Spinal cord (tissue), 9 donors: ENCODE measurements at regions not wholly inside any gene's neighbourhood (a gene's known extent, or its start where the extent isn't known, plus 50 kb on each side); places are given as distances from the start of the nearest gene placed in this dataset.

Source experiments
- DNase-seq, 6 donors: peaks; one replicate each; pipeline versions ENCODE4 v3.0.0 to v3.0.0-alpha.2; 2013 to 2015; ENCODE audit warnings: low spot score in 6 of 6, low read depth in 4 of 6
- H3K27ac ChIP-seq: one replicate; pipeline ENCODE4 v1.5.1; 2013; ENCODE audit warnings: low read depth, low read length, control low read depth
- H3K27me3 ChIP-seq: one replicate; pipeline ENCODE4 v1.6.1; 2013; ENCODE audit warnings: low read length; ENCODE audit not compliant: control insufficient read depth, insufficient read depth
- H3K36me3 ChIP-seq: one replicate; pipeline ENCODE4 v1.6.1; 2013; ENCODE audit warnings: low read length; ENCODE audit not compliant: control insufficient read depth, insufficient read depth
- H3K4me1 ChIP-seq: one replicate; pipeline ENCODE4 v1.6.1; 2013; ENCODE audit warnings: low read length; ENCODE audit not compliant: control insufficient read depth, insufficient read depth
- H3K4me3 ChIP-seq: one replicate; pipeline ENCODE4 v1.5.1; 2013; ENCODE audit warnings: low read depth, low read length, control low read depth
- H3K9me3 ChIP-seq: one replicate; pipeline ENCODE4 v1.6.1; 2013; ENCODE audit warnings: low read length; ENCODE audit not compliant: control insufficient read depth, insufficient read depth
- WGBS: methylation state at CpG from one replicate; pipeline ENCODE4 v1.1.5; 2013; ENCODE audit warnings: missing lambda C conversion rate; ENCODE audit not compliant: insufficient coverage; 5-methylcytosine and 5-hydroxymethylcytosine counted together
- donor health status: healthy.

GRCh38 chr4:126262665-126263064 lies 947.9 kb downstream of the FAT4 start:
- Histone ChIP-seq H3K4me1 (no peaks in the 10 kb centered on the region), H3K36me3 (no peaks in the 10 kb centered on the region), H3K9me3 (no peaks in the 10 kb centered on the region), H3K27me3 (no peaks in the 10 kb centered on the region), H3K4me3 (no peak overlapping the region), H3K27ac (no peak overlapping the region)
- 83% methylated on average over 1 of the region's 2 CpGs for WGBS
- no peak for DNase-seq

DNA sequence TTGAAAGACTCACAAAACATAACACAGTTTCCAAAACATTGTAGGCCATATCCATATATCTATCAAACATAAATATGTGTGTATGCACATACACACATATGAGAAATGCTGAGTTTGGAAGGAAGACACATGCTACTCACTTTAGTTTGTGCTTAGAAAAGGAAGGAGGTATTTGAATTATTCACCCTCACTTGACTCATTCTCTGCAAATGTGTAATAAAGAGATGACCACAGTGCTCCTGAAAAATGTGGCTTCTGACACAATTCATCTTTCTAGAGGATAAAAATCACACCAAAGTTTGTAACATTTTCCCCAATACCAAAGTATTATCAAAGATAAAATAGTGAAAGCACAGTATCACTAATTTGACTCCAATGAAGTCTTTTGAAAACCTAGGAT lies 950.1 kb downstream of the FAT4 start:
- Histone ChIP-seq H3K27me3 (no peaks in the 10 kb centered on the region), H3K4me3 (no peak overlapping the region), H3K27ac (no peak overlapping the region), H3K36me3 (no peaks in the 10 kb centered on the region), H3K4me1 (no peaks in the 10 kb centered on the region), H3K9me3 (no peaks in the 10 kb centered on the region)
- no peak for DNase-seq

GRCh38 chr4:126265888-126266287 lies 951.1 kb downstream of the FAT4 start:
- Histone ChIP-seq H3K4me3 (no peak overlapping the region), H3K4me1 (no peaks in the 10 kb centered on the region), H3K27ac (no peak overlapping the region), H3K9me3 (no peaks in the 10 kb centered on the region), H3K27me3 (no peaks in the 10 kb centered on the region), H3K36me3 (no peaks in the 10 kb centered on the region)
- DNase-seq, result no peak

GRCh38 chr4:126267689-126268088 lies 952.9 kb downstream of the FAT4 start:
- Histone ChIP-seq H3K27ac (no peak overlapping the region), H3K4me3 (no peak overlapping the region), H3K9me3 (no peaks in the 10 kb centered on the region), H3K36me3 (no peaks in the 10 kb centered on the region), H3K4me1 (no peaks in the 10 kb centered on the region), H3K27me3 (no peaks in the 10 kb centered on the region)
- WGBS, result 63% methylated on average over 1 of the region's 1 CpG
- no peak for DNase-seq

DNA sequence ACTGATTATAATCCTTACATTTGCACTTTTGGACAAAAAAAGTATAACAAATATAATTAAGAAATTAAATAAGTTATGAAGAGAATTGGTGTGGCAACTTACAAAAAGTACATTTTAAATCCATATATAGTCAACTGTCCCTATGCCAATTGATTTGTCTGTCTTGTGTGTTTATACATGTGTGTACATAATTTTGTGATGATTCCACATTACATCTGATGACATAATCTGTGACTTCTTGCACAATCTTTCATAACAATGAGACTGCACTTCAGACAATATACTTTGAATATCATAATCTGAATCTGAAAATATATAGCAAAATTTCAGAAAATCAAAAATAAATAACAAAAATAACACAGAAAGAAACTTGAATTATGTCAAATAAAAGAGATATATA lies 953.4 kb downstream of the FAT4 start:
- no peak overlapping the region for H3K27ac ChIP-seq
- H3K9me3 ChIP-seq, result no peaks in the 10 kb centered on the region
- no peak for DNase-seq
- H3K27me3 ChIP-seq, result no peaks in the 10 kb centered on the region
- H3K4me3 ChIP-seq, result no peak overlapping the region
- no peaks in the 10 kb centered on the region for H3K4me1 ChIP-seq
- H3K36me3 ChIP-seq, result no peaks in the 10 kb centered on the region

- no peaks in the 10 kb centered on the region for H3K4me1 ChIP-seq
- 43% methylated on average over 3 of the region's 6 CpGs for WGBS
- no peaks in the 10 kb centered on the region for H3K27me3 ChIP-seq
- no peaks in the 10 kb centered on the region for H3K9me3 ChIP-seq
- no peaks in the 10 kb centered on the region for H3K36me3 ChIP-seq
- DNase-seq, result peak in 1 of 6 donors; percentile 35
- H3K4me3 ChIP-seq, result no peak overlapping the region
- H3K27ac ChIP-seq, result no peak overlapping the region
These were observed 954.4 kb downstream of the FAT4 start for GRCh38 chr4:126269106-126269505.

GRCh38 chr4:126271292-126271691 lies 956.5 kb downstream of the FAT4 start:
- WGBS, result 100% methylated on average over 1 of the region's 1 CpG
- no peaks in the 10 kb centered on the region for H3K36me3 ChIP-seq
- no peaks in the 10 kb centered on the region for H3K4me1 ChIP-seq
- DNase-seq, result peak in 1 of 6 donors; percentile 49
- H3K27me3 ChIP-seq, result no peaks in the 10 kb centered on the region
- no peak overlapping the region for H3K27ac ChIP-seq
- H3K4me3 ChIP-seq, result no peak overlapping the region
- H3K9me3 ChIP-seq, result no peaks in the 10 kb centered on the region

DNA sequence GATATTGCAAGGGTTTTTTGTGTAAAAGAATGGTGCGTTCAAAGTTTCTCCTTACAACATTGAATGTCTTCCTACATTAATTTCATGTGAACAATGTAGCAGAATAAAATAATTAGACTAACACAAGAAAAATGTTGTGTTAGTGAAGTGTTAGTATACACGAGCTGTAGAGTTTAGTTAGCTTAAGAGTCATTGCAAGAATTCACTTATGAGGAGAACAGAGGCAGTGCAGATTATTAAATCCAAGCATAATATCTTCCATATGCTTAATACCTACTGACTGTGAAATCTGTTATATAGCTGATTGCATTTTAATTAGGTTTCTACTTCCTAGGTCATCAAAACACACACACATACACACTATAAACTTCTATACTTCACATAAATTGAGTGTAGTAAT lies 959.0 kb downstream of the FAT4 start:
- no peaks in the 10 kb centered on the region for H3K9me3 ChIP-seq
- H3K27ac ChIP-seq, result no peak overlapping the region
- no peaks in the 10 kb centered on the region for H3K4me1 ChIP-seq
- no peaks in the 10 kb centered on the region for H3K36me3 ChIP-seq
- WGBS, result no CpG with 5 or more reads among the region's 2 CpGs
- DNase-seq, result no peak
- no peaks in the 10 kb centered on the region for H3K27me3 ChIP-seq
- no peak overlapping the region for H3K4me3 ChIP-seq

DNA sequence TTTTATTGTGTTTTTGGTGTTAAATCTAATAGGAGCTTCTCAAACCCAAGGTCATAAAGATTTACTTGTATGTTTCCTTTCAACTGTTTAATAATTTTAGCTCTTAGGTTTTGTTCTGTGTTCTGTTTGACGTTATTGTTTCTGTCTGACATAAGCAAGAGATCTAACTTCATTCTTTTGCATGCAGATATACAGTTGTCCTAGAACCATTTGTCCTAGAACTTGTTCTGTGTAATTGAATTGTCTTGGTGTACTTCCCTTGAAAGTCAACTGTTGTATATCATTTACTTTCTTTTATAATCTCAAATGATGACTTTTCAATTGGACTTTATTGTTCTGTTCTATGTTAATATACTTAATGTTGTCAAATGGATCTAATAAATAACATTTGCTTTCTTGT lies 977.1 kb downstream of the FAT4 start:
- H3K4me1 ChIP-seq, result no peaks in the 10 kb centered on the region
- H3K36me3 ChIP-seq, result no peaks in the 10 kb centered on the region
- H3K9me3 ChIP-seq, result no peaks in the 10 kb centered on the region
- no peak overlapping the region for H3K4me3 ChIP-seq
- H3K27ac ChIP-seq, result no peak overlapping the region
- H3K27me3 ChIP-seq, result no peaks in the 10 kb centered on the region
- no CpG with 5 or more reads among the region's 1 CpG for WGBS
- DNase-seq, result no peak

GRCh38 chr4:126298271-126298670 lies 983.5 kb downstream of the FAT4 start:
- Histone ChIP-seq H3K9me3 (no peaks in the 10 kb centered on the region), H3K27ac (no peak overlapping the region), H3K4me3 (no peak overlapping the region), H3K27me3 (no peaks in the 10 kb centered on the region), H3K4me1 (no peaks in the 10 kb centered on the region), H3K36me3 (no peaks in the 10 kb centered on the region)
- DNase-seq, result peak in 1 of 6 donors; percentile 51
- WGBS, result no CpG with 5 or more reads among the region's 1 CpG
